ENCODE measurements at regions not wholly inside any gene's neighbourhood (a gene's known extent, or its start where the extent isn't known, plus 50 kb on each side); places are given as distances from the start of the nearest gene placed in this dataset.

- intact Hi-C loops (cut with DNase I) = no loop called here
- Histone ChIP-seq H3K4me3 (no peak overlapping the region), H3K36me3 (no peaks in the 10 kb centered on the region), H3K4me1 (peaks cover 0 to 6% (median 0%) of the 10 kb centered on the region in 3 donors), H3K27ac (no peak overlapping the region), H3K9me3 (no peaks in the 10 kb centered on the region), H3K27me3 (no peaks in the 10 kb centered on the region)
- TF ChIP-seq, protein P1, sequence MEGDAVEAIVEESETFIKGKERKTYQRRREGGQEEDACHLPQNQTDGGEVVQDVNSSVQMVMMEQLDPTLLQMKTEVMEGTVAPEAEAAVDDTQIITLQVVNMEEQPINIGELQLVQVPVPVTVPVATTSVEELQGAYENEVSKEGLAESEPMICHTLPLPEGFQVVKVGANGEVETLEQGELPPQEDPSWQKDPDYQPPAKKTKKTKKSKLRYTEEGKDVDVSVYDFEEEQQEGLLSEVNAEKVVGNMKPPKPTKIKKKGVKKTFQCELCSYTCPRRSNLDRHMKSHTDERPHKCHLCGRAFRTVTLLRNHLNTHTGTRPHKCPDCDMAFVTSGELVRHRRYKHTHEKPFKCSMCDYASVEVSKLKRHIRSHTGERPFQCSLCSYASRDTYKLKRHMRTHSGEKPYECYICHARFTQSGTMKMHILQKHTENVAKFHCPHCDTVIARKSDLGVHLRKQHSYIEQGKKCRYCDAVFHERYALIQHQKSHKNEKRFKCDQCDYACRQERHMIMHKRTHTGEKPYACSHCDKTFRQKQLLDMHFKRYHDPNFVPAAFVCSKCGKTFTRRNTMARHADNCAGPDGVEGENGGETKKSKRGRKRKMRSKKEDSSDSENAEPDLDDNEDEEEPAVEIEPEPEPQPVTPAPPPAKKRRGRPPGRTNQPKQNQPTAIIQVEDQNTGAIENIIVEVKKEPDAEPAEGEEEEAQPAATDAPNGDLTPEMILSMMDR (IDR thresholded peaks at IDR 0.05) = no peak
- FAIRE-seq (no peak), ATAC-seq (peak in 1 of 4 donors; percentile 8), DNase-seq (no peak)
- WGBS, 2 donors = 67 to 70% methylated on average over 11 of the region's 11 CpGs
Measured at GRCh38 chr15:70318594-70319465, 221.1 kb upstream of the TLE3 start.

- TF ChIP-seq, protein P1 (IDR thresholded peaks at IDR 0.05) = no peak
- intact Hi-C loops (cut with DNase I) = no loop called here
- H3K36me3 ChIP-seq = no peaks in the 10 kb centered on the region
- 86% methylated on average over 8 of the region's 8 CpGs for WGBS, 2 donors
- H3K27ac ChIP-seq = no peak overlapping the region
- DNase-seq (no peak), ATAC-seq (no peak), FAIRE-seq (no peak)
- H3K27me3 ChIP-seq = no peaks in the 10 kb centered on the region
- H3K4me1 ChIP-seq = peaks cover 0 to 6% (median 0%) of the 10 kb centered on the region in 3 donors
- no peak overlapping the region for H3K4me3 ChIP-seq
- no peaks in the 10 kb centered on the region for H3K9me3 ChIP-seq
Measured at GRCh38 chr15:70316059-70316600, 218.4 kb upstream of the TLE3 start.

DNA sequence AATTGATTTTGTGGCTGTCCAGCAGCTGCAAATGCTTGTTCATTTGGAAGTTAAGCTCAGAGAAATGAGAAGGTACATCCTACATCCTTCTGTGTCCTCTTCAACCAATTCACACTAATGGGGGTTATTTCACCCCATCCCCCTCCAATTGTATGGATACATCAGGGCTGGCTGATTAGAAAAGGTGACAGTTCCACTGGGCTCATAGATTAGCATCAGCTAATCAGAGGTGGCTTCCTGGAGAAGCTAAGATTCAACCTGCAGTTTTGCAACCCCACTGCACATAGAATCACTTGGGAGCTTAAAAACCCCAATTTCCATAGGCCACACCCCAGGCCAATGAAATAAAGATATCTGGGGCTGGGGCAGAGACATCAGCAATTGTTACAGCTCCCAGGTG is 217.7 kb upstream of the TLE3 start:
- H3K36me3 ChIP-seq = no peaks in the 10 kb centered on the region
- H3K4me3 ChIP-seq = no peak overlapping the region
- TF ChIP-seq, protein P1 (IDR thresholded peaks at IDR 0.05) = no peak
- DNase-seq = no peak
- no peak for FAIRE-seq
- no peak overlapping the region for H3K27ac ChIP-seq
- ATAC-seq = no peak
- no peaks in the 10 kb centered on the region for H3K27me3 ChIP-seq
- H3K9me3 ChIP-seq = no peaks in the 10 kb centered on the region
- H3K4me1 ChIP-seq = peaks cover 0 to 5% (median 0%) of the 10 kb centered on the region in 3 donors
- intact Hi-C loops (cut with DNase I) = no loop called here

DNA sequence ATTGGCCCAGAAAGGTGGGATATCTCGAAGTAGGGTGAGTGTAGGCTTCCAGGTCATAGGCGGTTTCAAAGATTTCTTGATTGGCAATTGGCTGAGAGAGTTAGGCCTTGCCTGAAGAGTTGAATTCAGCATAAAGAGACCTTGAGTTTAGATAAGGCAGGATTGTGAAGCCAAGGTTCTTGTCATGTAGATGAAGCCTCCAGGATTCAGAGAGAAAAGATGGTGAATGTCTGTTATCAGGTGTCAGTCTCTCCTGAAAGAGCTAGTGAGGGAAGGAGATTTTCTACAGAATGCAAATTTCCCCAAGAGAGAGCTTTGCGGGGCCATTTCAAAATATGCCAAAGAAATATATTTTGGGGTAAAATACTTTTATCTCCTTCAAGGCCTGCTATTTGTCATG is 217.0 kb upstream of the TLE3 start:
- no peak for FAIRE-seq
- no peak for DNase-seq
- TF ChIP-seq, protein P1 (IDR thresholded peaks at IDR 0.05) = no peak
- 93 to 98% methylated on average over 3 of the region's 3 CpGs for WGBS, 2 donors
- no peaks in the 10 kb centered on the region for H3K4me1 ChIP-seq
- intact Hi-C loops (cut with DNase I) = no loop called here
- H3K27ac ChIP-seq = no peak overlapping the region
- H3K4me3 ChIP-seq = no peak overlapping the region
- ATAC-seq = no peak
- no peaks in the 10 kb centered on the region for H3K27me3 ChIP-seq
- no peaks in the 10 kb centered on the region for H3K36me3 ChIP-seq
- H3K9me3 ChIP-seq = no peaks in the 10 kb centered on the region

DNA sequence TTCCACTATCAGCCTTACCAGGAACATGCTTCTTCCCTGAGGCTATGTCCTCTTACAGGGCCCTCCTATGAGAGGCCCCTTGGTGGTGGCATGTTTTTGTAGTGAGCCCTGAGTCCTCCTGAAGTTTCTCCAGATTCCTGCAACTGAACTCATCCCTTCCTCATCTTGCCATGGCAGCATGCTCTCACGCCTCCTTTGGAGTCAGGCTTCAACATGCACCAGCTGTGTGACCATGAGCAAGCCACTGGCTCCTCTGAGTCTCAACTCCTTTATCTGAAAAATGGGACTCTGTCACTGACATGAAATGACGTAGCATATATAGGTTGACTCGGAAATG is 216.3 kb upstream of the TLE3 start:
- WGBS, 2 donors = 91 to 96% methylated on average over 3 of the region's 3 CpGs
- no peak for ATAC-seq
- Histone ChIP-seq H3K9me3 (no peaks in the 10 kb centered on the region), H3K36me3 (no peaks in the 10 kb centered on the region), H3K4me1 (no peaks in the 10 kb centered on the region), H3K4me3 (no peak overlapping the region), H3K27ac (no peak overlapping the region), H3K27me3 (no peaks in the 10 kb centered on the region)
- intact Hi-C loops (cut with DNase I) = no loop called here
- DNase-seq = no peak
- TF ChIP-seq, protein P1 (IDR thresholded peaks at IDR 0.05) = no peak
- FAIRE-seq = no peak
